HepG2 (cell line): ENCODE measurements at regions not wholly inside any gene's neighbourhood (a gene's known extent, or its start where the extent isn't known, plus 50 kb on each side); places are given as distances from the start of the nearest gene placed in this dataset.

Experiments
- AHR ChIP-seq: IDR thresholded peaks from 2 replicates; pipeline ENCODE4 v1.6.1; 2018; ENCODE audit warnings: missing genetic modification reagents, missing compliant biosample characterization
- HMG20A ChIP-seq: IDR thresholded peaks from 2 replicates; pipeline ENCODE4 v1.6.1; 2016; ENCODE audit warnings: borderline replicate concordance
- PATZ1 ChIP-seq: sonication (generic); formaldehyde crosslinking; IDR thresholded peaks from 2 replicates; pipeline ENCODE4 v1.4.0; 2020; ENCODE audit warnings: missing genetic modification reagents
- PRDM15 ChIP-seq: sonication (generic); formaldehyde crosslinking; IDR thresholded peaks from 2 replicates; pipeline ENCODE4 v1.4.0; 2020; ENCODE audit warnings: missing genetic modification reagents
- PRDM4 ChIP-seq: sonication (generic); formaldehyde crosslinking; IDR thresholded peaks from 2 replicates; pipeline ENCODE4 v1.9.0; 2021; ENCODE audit warnings: missing genetic modification reagents, borderline replicate concordance
- SMC3 ChIP-seq: IDR thresholded peaks from 2 replicates; pipeline ENCODE4 v1.6.1; 2011; ENCODE audit warnings: low read length, improper control_type of control experiment
- TERF1 ChIP-seq: sonication (generic); formaldehyde crosslinking; IDR thresholded peaks from 2 replicates; pipeline ENCODE4 v1.8.0; 2022; ENCODE audit warnings: mild to moderate bottlenecking, missing genetic modification reagents, moderate library complexity
- ZFP41 ChIP-seq: sonication (generic); formaldehyde crosslinking; IDR thresholded peaks from 2 replicates; pipeline ENCODE4 v1.4.0; 2020; ENCODE audit warnings: mild to moderate bottlenecking, missing genetic modification reagents, borderline replicate concordance
- ZNF350 ChIP-seq: sonication (generic); formaldehyde crosslinking; IDR thresholded peaks from 2 replicates; pipeline ENCODE4 v1.4.0; 2020; ENCODE audit warnings: mild to moderate bottlenecking, low read depth, missing genetic modification reagents, borderline replicate concordance
- ZNF597 ChIP-seq: sonication (generic); formaldehyde crosslinking; IDR thresholded peaks from 2 replicates; pipeline ENCODE4 v1.5.0; 2020; ENCODE audit warnings: missing genetic modification reagents
- ZNF646 ChIP-seq: sonication (generic); formaldehyde crosslinking; IDR thresholded peaks from 2 replicates; pipeline ENCODE4 v1.9.0; 2021; ENCODE audit warnings: mild to moderate bottlenecking, missing genetic modification reagents
- ZNF850 ChIP-seq: sonication (generic); formaldehyde crosslinking; conservative IDR thresholded peaks from 2 replicates; pipeline ENCODE4 v1.9.0; 2021; ENCODE audit warnings: mild to moderate bottlenecking, missing genetic modification reagents

GRCh38 chr7:104064969-104065387 lies 75.5 kb upstream of the RELN start (continued):
- no peak for TF ChIP-seq ZNF646
- no peak for TF ChIP-seq ZFP41 (CRISPR knock-in tag)
- TF ChIP-seq ZNF597, result no peak
- TF ChIP-seq AHR (CRISPR knock-in tag), result no peak
- no peak for TF ChIP-seq ZNF350 (CRISPR knock-in tag)
- no peak for TF ChIP-seq PRDM4 (CRISPR knock-in tag)
- TF ChIP-seq TERF1 (CRISPR knock-in tag), result no peak
- TF ChIP-seq ZNF850 (CRISPR knock-in tag), result no peak
- TF ChIP-seq PRDM15, result no peak
- peak; percentile 59 for TF ChIP-seq PATZ1 (CRISPR knock-in tag)
- 0 out of 2 replicates have a peak, but pooled peaks have one; percentile 4 for TF ChIP-seq SMC3
- peak; percentile 99 for TF ChIP-seq HMG20A
